HFF-Myc (cell line): ENCODE measurements at regions not wholly inside any gene's neighbourhood (a gene's known extent, or its start where the extent isn't known, plus 50 kb on each side); places are given as distances from the start of the nearest gene placed in this dataset.

ENCODE experiments used
- DNase-seq: peaks from one replicate; pipeline ENCODE4 v3.0.0-alpha.2; 2011; ENCODE audit warnings: low read depth; ENCODE audit errors: extremely low read depth
- H3K4me3 ChIP-seq: replicated peaks from 2 replicates; pipeline ENCODE4 v1.5.1; 2011; ENCODE audit warnings: low read depth, mild to moderate bottlenecking, control low read depth, low read length
- TF ChIP-seq, protein P1 (sequence below): IDR thresholded peaks from 2 replicates; pipeline ENCODE4 v1.5.1; 2012; ENCODE audit warnings: mild to moderate bottlenecking, low read depth, low read length, control low read depth; ENCODE audit errors: missing control alignments

DNA sequence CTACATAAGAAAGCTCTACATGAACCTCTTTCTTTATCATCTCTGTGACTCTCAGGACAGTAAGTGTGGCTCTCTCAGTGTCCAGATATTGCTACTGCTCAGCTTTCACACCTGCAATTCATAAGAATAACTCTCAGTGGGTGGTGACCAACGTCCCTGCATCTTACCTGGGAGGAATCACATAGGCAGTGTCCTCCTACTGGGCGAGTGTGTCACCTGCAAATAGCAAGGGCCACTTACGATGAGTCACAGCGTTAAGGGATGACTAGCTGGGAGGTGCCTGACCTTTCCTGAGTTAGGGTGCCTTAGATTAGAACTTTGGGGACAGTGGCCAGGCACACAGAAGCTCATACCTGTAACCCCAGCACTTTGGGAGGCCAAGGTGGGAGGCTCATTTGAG is 90.8 kb upstream of the C3orf80 start:
- H3K4me3 ChIP-seq = no peak overlapping the region
- TF ChIP-seq, protein P1, sequence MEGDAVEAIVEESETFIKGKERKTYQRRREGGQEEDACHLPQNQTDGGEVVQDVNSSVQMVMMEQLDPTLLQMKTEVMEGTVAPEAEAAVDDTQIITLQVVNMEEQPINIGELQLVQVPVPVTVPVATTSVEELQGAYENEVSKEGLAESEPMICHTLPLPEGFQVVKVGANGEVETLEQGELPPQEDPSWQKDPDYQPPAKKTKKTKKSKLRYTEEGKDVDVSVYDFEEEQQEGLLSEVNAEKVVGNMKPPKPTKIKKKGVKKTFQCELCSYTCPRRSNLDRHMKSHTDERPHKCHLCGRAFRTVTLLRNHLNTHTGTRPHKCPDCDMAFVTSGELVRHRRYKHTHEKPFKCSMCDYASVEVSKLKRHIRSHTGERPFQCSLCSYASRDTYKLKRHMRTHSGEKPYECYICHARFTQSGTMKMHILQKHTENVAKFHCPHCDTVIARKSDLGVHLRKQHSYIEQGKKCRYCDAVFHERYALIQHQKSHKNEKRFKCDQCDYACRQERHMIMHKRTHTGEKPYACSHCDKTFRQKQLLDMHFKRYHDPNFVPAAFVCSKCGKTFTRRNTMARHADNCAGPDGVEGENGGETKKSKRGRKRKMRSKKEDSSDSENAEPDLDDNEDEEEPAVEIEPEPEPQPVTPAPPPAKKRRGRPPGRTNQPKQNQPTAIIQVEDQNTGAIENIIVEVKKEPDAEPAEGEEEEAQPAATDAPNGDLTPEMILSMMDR = no peak
- DNase-seq = no peak

DNA sequence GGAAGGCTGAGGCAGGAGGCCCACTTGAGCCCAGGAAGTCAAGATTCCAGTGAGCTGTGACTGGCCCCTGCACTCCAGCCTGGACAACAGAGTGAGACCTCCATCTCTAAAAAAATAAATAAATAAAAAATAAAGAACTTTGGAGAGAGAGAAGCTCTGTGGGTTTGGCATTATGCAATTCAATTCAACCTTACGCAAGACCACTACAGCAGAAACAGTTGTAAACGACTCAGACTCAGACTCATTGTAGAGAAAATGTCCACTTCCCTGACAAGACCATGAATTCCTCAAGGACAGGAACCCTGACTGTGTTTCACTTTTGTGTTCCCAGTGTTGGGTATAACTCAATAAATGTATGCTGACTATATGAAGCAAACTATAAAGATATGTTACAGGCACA is 90.3 kb upstream of the C3orf80 start:
- H3K4me3 ChIP-seq = no peak overlapping the region
- TF ChIP-seq, protein P1 = no peak
- DNase-seq = no peak

DNA sequence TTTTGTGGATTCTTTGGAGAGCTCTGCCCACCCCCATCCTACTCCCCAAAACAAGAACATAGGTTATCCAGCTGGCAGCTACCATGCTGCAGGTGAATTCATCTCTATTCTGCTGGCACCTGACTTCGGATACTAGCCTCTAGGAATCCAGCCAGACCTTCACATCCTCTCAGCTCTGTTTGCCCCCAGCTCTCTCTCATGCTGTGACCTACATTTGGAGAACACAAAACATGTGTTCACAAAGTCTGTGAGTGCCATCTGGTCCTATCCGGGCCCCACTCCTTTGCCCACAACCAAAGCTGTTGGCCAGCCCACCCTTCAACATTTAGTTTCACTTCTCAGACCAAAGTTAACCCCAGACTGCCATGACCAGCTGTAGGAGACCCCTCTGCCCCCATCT is 89.4 kb upstream of the C3orf80 start:
- H3K4me3 ChIP-seq = no peak overlapping the region
- TF ChIP-seq, protein P1 = no peak
- no peak for DNase-seq

DNA sequence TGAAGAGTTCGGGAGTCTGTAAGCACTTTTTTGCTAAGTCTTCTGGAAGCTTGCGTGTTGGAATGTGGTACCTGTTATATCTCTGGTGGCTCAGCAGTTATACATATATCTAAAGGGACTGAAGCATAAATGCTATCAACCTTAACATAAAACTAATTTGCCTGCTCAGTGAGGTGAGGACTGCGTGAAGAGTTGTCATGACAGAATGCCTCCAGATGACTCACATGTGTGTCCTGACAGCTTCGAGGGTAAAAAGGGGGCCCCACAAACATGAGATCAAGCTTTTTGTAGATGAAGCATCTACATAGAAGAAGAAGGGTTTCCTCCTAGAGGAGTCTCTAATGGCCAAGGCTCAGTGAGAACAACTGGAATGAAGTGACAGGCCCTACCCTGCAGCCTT is 88.8 kb upstream of the C3orf80 start:
- DNase-seq = no peak
- TF ChIP-seq, protein P1 = no peak
- H3K4me3 ChIP-seq = no peak overlapping the region

DNA sequence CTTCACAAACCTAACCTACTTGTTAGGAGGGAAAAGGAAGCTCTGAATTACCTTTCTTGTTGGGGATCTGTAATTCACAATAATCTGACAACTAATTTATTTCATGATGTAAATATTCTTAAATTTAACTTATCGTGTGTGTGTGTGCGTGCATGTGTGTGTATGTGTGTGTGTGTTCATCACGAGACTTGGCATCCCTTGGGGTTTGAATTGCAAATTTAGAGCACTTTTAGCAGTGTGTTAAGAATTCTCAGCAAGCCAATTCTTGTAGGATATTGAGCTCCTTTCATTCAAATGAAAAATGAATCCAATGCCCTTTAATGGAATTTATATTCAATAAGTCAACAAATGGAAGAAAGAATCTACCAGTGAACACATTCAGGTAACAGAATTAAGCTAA is 85.9 kb upstream of the C3orf80 start:
- TF ChIP-seq, protein P1 = no peak
- no peak for DNase-seq
- no peak overlapping the region for H3K4me3 ChIP-seq

DNA sequence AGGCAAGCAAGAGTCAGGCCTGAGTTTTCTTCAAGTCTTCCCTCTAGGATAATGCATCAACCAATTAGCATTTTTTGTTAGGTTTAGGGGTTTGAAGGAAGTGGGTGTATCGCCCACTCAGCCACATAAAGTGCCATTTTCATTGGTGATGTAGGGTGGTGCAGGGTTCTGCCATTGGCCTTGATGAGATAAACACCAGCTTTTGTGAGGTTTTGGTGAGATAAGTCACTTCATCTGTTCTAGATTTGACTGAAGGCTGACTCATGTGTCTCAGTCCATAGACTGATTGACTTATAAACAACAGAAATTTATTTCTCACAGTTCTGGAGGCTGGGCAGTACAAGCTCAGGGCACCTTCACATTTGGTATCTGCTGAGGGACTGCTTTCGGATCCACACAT is 84.5 kb upstream of the C3orf80 start:
- TF ChIP-seq, protein P1 = no peak
- no peak for DNase-seq

DNA sequence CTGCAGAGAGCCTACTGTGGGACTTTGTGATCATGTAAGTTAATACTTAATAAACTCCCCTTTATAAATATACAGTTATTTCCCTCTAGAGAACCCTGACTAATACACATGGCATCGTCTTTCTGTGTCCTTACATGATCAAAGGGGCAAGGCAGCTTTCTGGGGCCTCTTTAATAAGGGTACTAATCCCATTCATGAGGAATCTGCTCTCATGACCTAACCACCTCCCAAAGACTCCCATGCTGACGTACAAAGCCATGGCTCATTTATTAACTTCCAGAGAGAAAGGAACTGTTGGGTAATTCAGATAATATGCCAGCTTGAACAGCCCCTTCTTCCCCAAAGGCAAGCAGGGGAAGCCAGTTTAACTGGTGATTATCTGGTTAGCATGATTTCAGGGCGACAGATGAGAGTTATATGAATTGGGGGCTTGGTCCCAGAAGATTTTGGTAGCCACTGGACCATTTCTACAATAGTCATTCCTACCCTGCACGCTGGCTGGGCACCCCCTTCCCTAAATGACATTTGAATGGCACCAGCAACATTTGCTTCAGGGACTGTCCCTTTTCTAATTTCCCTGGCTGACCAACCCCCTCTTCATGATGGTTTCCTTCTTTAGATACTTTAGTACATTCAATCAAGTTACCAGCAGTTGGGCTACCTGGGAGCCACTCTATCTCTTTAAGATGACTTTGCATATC is 83.6 kb upstream of the C3orf80 start:
- DNase-seq = no peak
- no peak overlapping the region for H3K4me3 ChIP-seq
- TF ChIP-seq, protein P1 = no peak

More for the DNA sequence above, 84.5 kb upstream of the C3orf80 start:
- no peak overlapping the region for H3K4me3 ChIP-seq
